GM18507 (cell line): ENCODE measurements at regions not wholly inside any gene's neighbourhood (a gene's known extent, or its start where the extent isn't known, plus 50 kb on each side); places are given as distances from the start of the nearest gene placed in this dataset.
"Not testable (repeated sequence)": the region's sequence is repeated elsewhere in the genome, so short reads cannot be mapped to it uniquely, and the experiment has no call there.

ENCODE experiments used
- DNase-seq: peaks from one replicate; pipeline ENCODE4 v3.0.0; 2011; ENCODE audit warnings: low read depth; ENCODE audit not compliant: insufficient read length; ENCODE audit errors: extremely low spot score
- FAIRE-seq: peaks from 2 replicates; lab custom pipeline; 2011; peaks lifted over from hg19 to GRCh38; lab: Jason Lieb, UNC

GRCh38 chr3:34157491-34157890, 359.1 kb downstream of the PDCD6IP start:
- no peak for FAIRE-seq

GRCh38 chr3:34159613-34160420, 361.4 kb downstream of the PDCD6IP start:
- FAIRE-seq, result no peak
- no peak for DNase-seq

More at GRCh38 chr3:34157491-34157890, 359.1 kb downstream of the PDCD6IP start:
- no peak for DNase-seq

GRCh38 chr3:34169636-34170035, 371.2 kb downstream of the PDCD6IP start:
- DNase-seq, FAIRE-seq: not testable (repeated sequence)

GRCh38 chr3:34174740-34175139, 376.3 kb downstream of the PDCD6IP start:
- no peak for DNase-seq

GRCh38 chr3:34175636-34176176, 377.3 kb downstream of the PDCD6IP start:
- no peak for DNase-seq
- no peak for FAIRE-seq

More at GRCh38 chr3:34174740-34175139, 376.3 kb downstream of the PDCD6IP start:
- FAIRE-seq, result no peak

- DNase-seq (no peak), FAIRE-seq (no peak)
Measured at GRCh38 chr3:34176723-34177122, 378.3 kb downstream of the PDCD6IP start.

GRCh38 chr3:34178415-34178814, 380.0 kb downstream of the PDCD6IP start:
- FAIRE-seq, result no peak
- no peak for DNase-seq

- DNase-seq, result no peak
- no peak for FAIRE-seq
Measured at GRCh38 chr3:34179716-34180115, 381.3 kb downstream of the PDCD6IP start.

- no peak for FAIRE-seq
Measured at GRCh38 chr3:34180532-34180931, 382.1 kb downstream of the PDCD6IP start.

GRCh38 chr3:34183114-34183513, 384.7 kb downstream of the PDCD6IP start:
- FAIRE-seq, result no peak
- no peak for DNase-seq

More at GRCh38 chr3:34180532-34180931, 382.1 kb downstream of the PDCD6IP start:
- DNase-seq, result no peak

GRCh38 chr3:34183611-34184340, 385.3 kb downstream of the PDCD6IP start:
- DNase-seq (no peak), FAIRE-seq (no peak)

- DNase-seq (no peak), FAIRE-seq (peak; percentile 42)
Measured at GRCh38 chr3:34185301-34185700, 386.9 kb downstream of the PDCD6IP start.

- FAIRE-seq (no peak), DNase-seq (no peak)
Measured at GRCh38 chr3:34189133-34189532, 390.7 kb downstream of the PDCD6IP start.

- no peak for FAIRE-seq
- no peak for DNase-seq
Measured at GRCh38 chr3:34196914-34197313, 398.5 kb downstream of the PDCD6IP start.

- no peak for FAIRE-seq
- DNase-seq, result no peak
Measured at GRCh38 chr3:34198309-34198708, 399.9 kb downstream of the PDCD6IP start.

- FAIRE-seq (peak; percentile 93), DNase-seq (no peak)
Measured at GRCh38 chr3:34200576-34200975, 402.1 kb downstream of the PDCD6IP start.

- DNase-seq (no peak), FAIRE-seq (peak; percentile 5)
Measured at GRCh38 chr3:34202975-34203374, 404.5 kb downstream of the PDCD6IP start.

- FAIRE-seq (no peak), DNase-seq (no peak)
Measured at GRCh38 chr3:34203386-34203785, 405.0 kb downstream of the PDCD6IP start.

- DNase-seq (no peak), FAIRE-seq (no peak)
Measured at GRCh38 chr3:34207002-34207401, 408.6 kb downstream of the PDCD6IP start.

- DNase-seq (no peak), FAIRE-seq (no peak)
Measured at GRCh38 chr3:34207806-34208205, 409.4 kb downstream of the PDCD6IP start.
